ENCODE measurements at regions not wholly inside any gene's neighbourhood (a gene's known extent, or its start where the extent isn't known, plus 50 kb on each side); places are given as distances from the start of the nearest gene placed in this dataset.

DNA sequence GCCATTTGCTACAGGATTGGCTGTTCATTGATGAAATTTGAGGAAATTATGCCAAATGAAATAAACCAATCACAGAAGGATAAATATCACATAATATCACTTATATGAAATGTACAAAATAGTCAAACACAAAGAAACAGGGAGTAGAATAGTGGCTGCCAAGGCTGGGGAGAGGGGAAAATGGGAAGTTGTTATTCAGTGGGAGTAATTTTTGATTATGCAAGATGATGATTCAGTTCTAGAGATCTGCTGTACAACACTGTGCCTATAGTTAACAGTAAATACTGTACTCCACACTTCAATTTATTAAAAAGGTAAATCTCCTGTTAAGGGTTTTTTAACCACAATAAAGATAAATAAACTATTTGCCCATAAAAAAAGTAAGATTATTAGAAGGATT, 101.1 kb downstream of the TMA16 start:
- no peak overlapping the region for H3K4me3 ChIP-seq (ENCODE audit: control insufficient read depth, low read depth, low read length)
- no peak for DNase-seq (ENCODE audit: low read depth)
- TF ChIP-seq, protein P1, sequence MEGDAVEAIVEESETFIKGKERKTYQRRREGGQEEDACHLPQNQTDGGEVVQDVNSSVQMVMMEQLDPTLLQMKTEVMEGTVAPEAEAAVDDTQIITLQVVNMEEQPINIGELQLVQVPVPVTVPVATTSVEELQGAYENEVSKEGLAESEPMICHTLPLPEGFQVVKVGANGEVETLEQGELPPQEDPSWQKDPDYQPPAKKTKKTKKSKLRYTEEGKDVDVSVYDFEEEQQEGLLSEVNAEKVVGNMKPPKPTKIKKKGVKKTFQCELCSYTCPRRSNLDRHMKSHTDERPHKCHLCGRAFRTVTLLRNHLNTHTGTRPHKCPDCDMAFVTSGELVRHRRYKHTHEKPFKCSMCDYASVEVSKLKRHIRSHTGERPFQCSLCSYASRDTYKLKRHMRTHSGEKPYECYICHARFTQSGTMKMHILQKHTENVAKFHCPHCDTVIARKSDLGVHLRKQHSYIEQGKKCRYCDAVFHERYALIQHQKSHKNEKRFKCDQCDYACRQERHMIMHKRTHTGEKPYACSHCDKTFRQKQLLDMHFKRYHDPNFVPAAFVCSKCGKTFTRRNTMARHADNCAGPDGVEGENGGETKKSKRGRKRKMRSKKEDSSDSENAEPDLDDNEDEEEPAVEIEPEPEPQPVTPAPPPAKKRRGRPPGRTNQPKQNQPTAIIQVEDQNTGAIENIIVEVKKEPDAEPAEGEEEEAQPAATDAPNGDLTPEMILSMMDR (conservative IDR thresholded peaks at IDR 0.05; ENCODE audit: control insufficient read depth, insufficient read depth, low read depth, low read length): no peak

DNA sequence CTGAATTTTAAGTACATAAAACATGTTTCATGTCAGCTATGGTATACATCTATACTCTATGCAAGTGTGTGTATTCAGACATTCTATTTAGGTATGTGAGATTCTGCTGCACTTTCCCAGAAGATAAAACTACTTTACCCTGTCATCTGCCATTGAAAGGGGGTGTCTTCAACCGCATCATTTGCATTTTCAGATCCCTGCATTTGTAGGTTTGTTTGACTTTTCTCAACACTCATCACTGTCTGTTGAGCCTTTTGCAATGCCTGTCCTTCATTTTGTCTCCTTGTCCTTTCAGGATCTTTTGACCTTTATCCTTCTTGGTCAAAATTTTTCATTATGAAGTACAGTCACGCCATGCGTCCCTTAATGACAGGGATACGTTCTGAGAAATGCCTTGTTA, 103.5 kb downstream of the TMA16 start:
- TF ChIP-seq, protein P1 (conservative IDR thresholded peaks at IDR 0.05; ENCODE audit: control insufficient read depth, insufficient read depth, low read depth, low read length): no peak
- no peak overlapping the region for H3K4me3 ChIP-seq (ENCODE audit: control insufficient read depth, low read depth, low read length)
- DNase-seq (ENCODE audit: low read depth): no peak

DNA sequence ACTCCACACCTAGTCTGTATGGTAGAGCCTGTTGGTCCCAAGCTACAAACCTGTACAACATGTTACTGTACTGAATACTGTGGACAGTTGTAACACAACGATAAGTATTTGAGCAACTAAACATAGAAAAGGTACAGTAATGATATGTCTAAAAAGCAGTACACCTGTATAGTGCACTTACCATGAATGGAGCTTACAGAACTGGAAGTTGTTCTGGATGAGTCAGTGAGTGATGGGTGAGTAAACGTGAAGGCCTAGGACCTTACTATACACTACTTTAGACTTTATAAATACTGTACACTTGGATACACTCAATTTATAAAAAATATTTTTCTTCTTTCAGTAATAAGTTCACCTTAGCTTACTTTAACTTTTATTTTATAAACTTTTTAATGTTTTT, 104.0 kb downstream of the TMA16 start:
- H3K4me3 ChIP-seq (ENCODE audit: control insufficient read depth, low read depth, low read length): no peak overlapping the region
- TF ChIP-seq, protein P1 (conservative IDR thresholded peaks at IDR 0.05; ENCODE audit: control insufficient read depth, insufficient read depth, low read depth, low read length): no peak
- no peak for DNase-seq (ENCODE audit: low read depth)

DNA sequence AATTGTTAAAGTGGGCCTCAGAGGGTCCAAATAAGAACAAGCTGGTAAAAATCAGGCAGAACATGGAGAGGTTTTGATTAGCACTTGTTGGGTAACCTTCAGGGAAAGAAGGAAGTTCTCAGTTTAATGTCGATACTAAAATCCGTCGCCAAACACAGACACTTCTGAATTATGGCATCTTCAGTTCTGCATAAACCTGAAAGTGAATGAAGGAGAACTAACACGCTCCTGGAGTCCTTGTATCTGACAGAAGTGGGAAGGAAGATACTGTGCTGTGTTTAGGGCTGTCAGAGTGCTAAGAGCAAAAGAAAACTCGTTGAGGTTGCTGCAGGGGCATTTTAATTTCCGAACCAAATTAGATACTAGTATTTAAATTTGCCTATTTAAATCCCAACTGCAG, 106.2 kb downstream of the TMA16 start:
- no peak for DNase-seq (ENCODE audit: low read depth)
- no peak overlapping the region for H3K4me3 ChIP-seq (ENCODE audit: control insufficient read depth, low read depth, low read length)
- TF ChIP-seq, protein P1 (conservative IDR thresholded peaks at IDR 0.05; ENCODE audit: control insufficient read depth, insufficient read depth, low read depth, low read length): no peak

DNA sequence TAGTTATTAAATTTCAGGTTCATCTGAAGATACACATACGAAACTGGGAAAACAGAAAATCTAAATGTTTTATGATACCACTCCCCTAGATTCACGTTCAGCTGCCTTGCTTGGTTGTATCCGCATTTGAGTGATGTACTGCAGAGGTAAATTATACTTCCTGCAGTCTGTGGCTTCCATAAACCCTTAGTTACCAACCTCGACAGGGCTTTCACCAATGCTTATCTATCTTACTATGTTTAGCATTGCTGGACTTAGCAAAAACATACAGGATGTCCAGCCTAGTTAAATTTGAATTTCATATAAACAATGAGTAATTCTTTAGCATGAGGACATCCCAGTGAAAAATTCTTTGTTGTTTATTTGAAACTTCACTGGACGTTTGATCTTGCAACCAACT, 108.8 kb downstream of the TMA16 start:
- DNase-seq (ENCODE audit: low read depth): no peak
- TF ChIP-seq, protein P1 (conservative IDR thresholded peaks at IDR 0.05; ENCODE audit: control insufficient read depth, insufficient read depth, low read depth, low read length): no peak
- H3K4me3 ChIP-seq (ENCODE audit: control insufficient read depth, low read depth, low read length): no peak overlapping the region

DNA sequence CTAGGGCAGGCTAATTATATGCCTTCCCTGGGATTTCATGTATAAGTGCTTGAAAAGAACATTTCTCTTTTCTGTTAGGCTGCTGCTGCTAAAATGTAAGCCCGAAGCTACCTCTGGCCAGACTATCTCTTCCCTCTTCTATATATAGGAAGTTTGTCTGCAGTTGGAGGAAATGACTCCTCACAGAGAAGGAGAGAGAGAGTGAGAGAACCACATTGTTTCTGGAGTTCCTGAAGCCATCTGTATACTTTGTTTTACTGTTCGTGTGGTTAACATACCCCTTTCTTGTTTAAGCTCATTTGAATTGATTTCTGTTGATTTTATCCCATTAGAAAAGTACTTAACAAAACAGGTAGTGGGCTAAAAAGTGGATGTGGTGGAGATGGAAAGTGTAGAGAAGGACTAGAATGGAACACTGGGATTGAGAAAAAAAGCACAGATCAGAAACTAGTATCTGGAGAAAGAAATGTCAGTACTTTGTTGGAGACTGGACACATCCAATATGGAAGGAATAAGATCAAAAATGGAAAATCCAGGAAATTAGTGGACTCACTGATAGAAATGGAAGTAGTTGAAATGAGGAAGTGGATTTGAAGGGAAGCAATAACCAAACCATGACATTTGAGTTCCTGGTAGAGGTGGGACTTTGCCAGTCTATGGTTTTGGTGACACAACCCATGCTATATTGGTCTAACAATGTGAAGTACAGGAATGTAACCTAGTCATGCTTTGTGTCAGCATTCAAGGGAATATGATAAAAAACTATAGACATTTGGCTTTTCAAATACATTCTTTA, 112.6 kb downstream of the TMA16 start:
- H3K4me3 ChIP-seq (ENCODE audit: control insufficient read depth, low read depth, low read length): no peak overlapping the region
- TF ChIP-seq, protein P1 (conservative IDR thresholded peaks at IDR 0.05; ENCODE audit: control insufficient read depth, insufficient read depth, low read depth, low read length): no peak
- no peak for DNase-seq (ENCODE audit: low read depth)

Data from fibroblast of mammary gland (primary cell).